ENCODE measurements at regions not wholly inside any gene's neighbourhood (a gene's known extent, or its start where the extent isn't known, plus 50 kb on each side); places are given as distances from the start of the nearest gene placed in this dataset.
A peak's percentile ranks its signal among the peaks of the same experiment; 100 is the strongest.

GRCh38 chr3:111352585-111352984, 189.4 kb upstream of the CD96 start:
- DNase-seq (ENCODE audit: low read depth in 2 of 2): no peak

GRCh38 chr3:111359261-111360030, 182.6 kb upstream of the CD96 start:
- no peak for DNase-seq (ENCODE audit: low read depth in 2 of 2)

- DNase-seq (ENCODE audit: low read depth in 2 of 2): no peak
Observed at GRCh38 chr3:111362381-111363009, 179.5 kb upstream of the CD96 start.

GRCh38 chr3:111366515-111366914, 175.5 kb upstream of the CD96 start:
- DNase-seq (ENCODE audit: low read depth in 2 of 2): no peak

GRCh38 chr3:111368056-111368455, 173.9 kb upstream of the CD96 start:
- no peak for DNase-seq (ENCODE audit: low read depth in 2 of 2)

GRCh38 chr3:111369958-111370357, 172.0 kb upstream of the CD96 start:
- no peak for DNase-seq (ENCODE audit: low read depth in 2 of 2)

GRCh38 chr3:111373239-111373638, 168.8 kb upstream of the CD96 start:
- DNase-seq (ENCODE audit: low read depth in 2 of 2): no peak

GRCh38 chr3:111373861-111374260, 168.1 kb upstream of the CD96 start:
- no peak for DNase-seq (ENCODE audit: low read depth in 2 of 2)

GRCh38 chr3:111385971-111386495, 156.0 kb upstream of the CD96 start:
- DNase-seq (ENCODE audit: low read depth in 2 of 2): no peak

GRCh38 chr3:111392894-111393398, 149.1 kb upstream of the CD96 start:
- DNase-seq (ENCODE audit: low read depth in 2 of 2): peak; percentile 6 to 18

- no peak for DNase-seq (ENCODE audit: low read depth in 2 of 2)
Observed at GRCh38 chr3:111412656-111413055, 129.3 kb upstream of the CD96 start.

- DNase-seq (ENCODE audit: low read depth in 2 of 2): no peak
Observed at GRCh38 chr3:111414531-111414930, 127.5 kb upstream of the CD96 start.

- DNase-seq (ENCODE audit: low read depth in 2 of 2): no peak
Observed at GRCh38 chr3:111415018-111415417, 127.0 kb upstream of the CD96 start.

- no peak for DNase-seq (ENCODE audit: low read depth in 2 of 2)
Observed at GRCh38 chr3:111418391-111418790, 123.6 kb upstream of the CD96 start.

GRCh38 chr3:111428301-111428700, 113.7 kb upstream of the CD96 start:
- no peak for DNase-seq (ENCODE audit: low read depth in 2 of 2)

GRCh38 chr3:111434941-111435622, 106.9 kb upstream of the CD96 start:
- DNase-seq (ENCODE audit: low read depth in 2 of 2): no peak

- no peak for DNase-seq (ENCODE audit: low read depth in 2 of 2)
Observed at GRCh38 chr3:111438283-111438682, 103.7 kb upstream of the CD96 start.

- no peak for DNase-seq (ENCODE audit: low read depth in 2 of 2)
Observed at GRCh38 chr3:111454551-111454950, 87.4 kb upstream of the CD96 start.

GRCh38 chr3:111465081-111465670, 76.8 kb upstream of the CD96 start:
- DNase-seq (ENCODE audit: low read depth in 2 of 2): no peak

GRCh38 chr3:111470032-111470431, 72.0 kb upstream of the CD96 start:
- no peak for DNase-seq (ENCODE audit: low read depth in 2 of 2)

GRCh38 chr3:111471831-111472230, 70.2 kb upstream of the CD96 start:
- DNase-seq (ENCODE audit: low read depth in 2 of 2): no peak

- no peak for DNase-seq (ENCODE audit: low read depth in 2 of 2)
Observed at GRCh38 chr3:111472556-111472955, 69.4 kb upstream of the CD96 start.

Data from stimulated activated CD8-positive, alpha-beta memory T cell treated with anti-CD3 and anti-CD28 coated beads, Interleukin-2, amount 100 ng/mL, for 1 hour (primary cell).